ENCODE measurements at regions not wholly inside any gene's neighbourhood (a gene's known extent, or its start where the extent isn't known, plus 50 kb on each side); places are given as distances from the start of the nearest gene placed in this dataset.

DNA sequence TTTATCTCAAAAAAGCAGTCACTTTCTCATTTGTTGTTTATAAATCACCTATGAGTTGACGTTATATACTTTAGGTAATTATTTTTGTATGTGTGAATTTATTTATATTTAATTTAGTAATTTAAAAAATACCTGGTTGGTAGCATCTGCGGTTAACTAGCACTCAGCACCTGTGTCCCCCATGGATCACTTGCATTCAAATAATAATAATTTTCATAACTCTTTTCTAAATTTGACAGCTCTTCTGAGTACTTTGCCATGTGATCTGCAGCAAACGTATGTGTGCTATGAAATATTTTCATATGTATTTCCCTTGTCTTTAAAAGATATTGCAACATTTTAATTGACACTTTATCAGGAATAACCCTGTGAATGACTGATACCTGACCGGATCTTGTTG, 88.1 kb downstream of the CMPK2 start:
- H3K36me3 Mint-ChIP-seq (ENCODE audit: low read depth, unreplicated experiment): peaks cover 2% of the 10 kb centered on the region
- TF ChIP-seq EZH2 (IDR thresholded peaks at IDR 0.05; ENCODE audit: insufficient read depth, low read length): no peak
- TF ChIP-seq, protein P1, sequence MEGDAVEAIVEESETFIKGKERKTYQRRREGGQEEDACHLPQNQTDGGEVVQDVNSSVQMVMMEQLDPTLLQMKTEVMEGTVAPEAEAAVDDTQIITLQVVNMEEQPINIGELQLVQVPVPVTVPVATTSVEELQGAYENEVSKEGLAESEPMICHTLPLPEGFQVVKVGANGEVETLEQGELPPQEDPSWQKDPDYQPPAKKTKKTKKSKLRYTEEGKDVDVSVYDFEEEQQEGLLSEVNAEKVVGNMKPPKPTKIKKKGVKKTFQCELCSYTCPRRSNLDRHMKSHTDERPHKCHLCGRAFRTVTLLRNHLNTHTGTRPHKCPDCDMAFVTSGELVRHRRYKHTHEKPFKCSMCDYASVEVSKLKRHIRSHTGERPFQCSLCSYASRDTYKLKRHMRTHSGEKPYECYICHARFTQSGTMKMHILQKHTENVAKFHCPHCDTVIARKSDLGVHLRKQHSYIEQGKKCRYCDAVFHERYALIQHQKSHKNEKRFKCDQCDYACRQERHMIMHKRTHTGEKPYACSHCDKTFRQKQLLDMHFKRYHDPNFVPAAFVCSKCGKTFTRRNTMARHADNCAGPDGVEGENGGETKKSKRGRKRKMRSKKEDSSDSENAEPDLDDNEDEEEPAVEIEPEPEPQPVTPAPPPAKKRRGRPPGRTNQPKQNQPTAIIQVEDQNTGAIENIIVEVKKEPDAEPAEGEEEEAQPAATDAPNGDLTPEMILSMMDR (IDR thresholded peaks at IDR 0.05; ENCODE audit: insufficient read depth, low read depth, low read length): no peak
- Histone ChIP-seq H3K4me3 (ENCODE audit: insufficient read depth, low read depth, low read length) (no peak overlapping the region), H3K4me2 (ENCODE audit: low read length) (no peak overlapping the region), H3K9ac (ENCODE audit: low read length) (no peak overlapping the region), H3K27ac (ENCODE audit: low read depth, low read length) (no peak overlapping the region), H3K36me3 (ENCODE audit: insufficient read depth, low read length) (no peaks in the 10 kb centered on the region), H3K9me3 (ENCODE audit: insufficient read depth, low read depth, low read length) (no peaks in the 10 kb centered on the region), H2AFZ (ENCODE audit: low read depth, low read length) (no peak overlapping the region), H4K20me1 (ENCODE audit: insufficient read depth, low read length) (no peaks in the 10 kb centered on the region), H3K79me2 (ENCODE audit: insufficient read depth, low read length) (no peaks in the 10 kb centered on the region), H3K27me3 (ENCODE audit: insufficient read depth, low read length) (no peaks in the 10 kb centered on the region), H3K4me1 (ENCODE audit: insufficient read depth, low read length) (peaks cover 3% of the 10 kb centered on the region)
- H3K27ac Mint-ChIP-seq (ENCODE audit: unreplicated experiment): no peak overlapping the region
- H3K27me3 Mint-ChIP-seq (ENCODE audit: low read depth, unreplicated experiment): peaks cover 20% of the 10 kb centered on the region
- no peaks in the 10 kb centered on the region for H3K4me1 Mint-ChIP-seq (ENCODE audit: low read depth, unreplicated experiment)
- DNase-seq (ENCODE audit: low read depth) (no peak), FAIRE-seq (no peak)
- no peak overlapping the region for H3K4me3 Mint-ChIP-seq (ENCODE audit: unreplicated experiment)
- no peaks in the 10 kb centered on the region for H3K9me3 Mint-ChIP-seq (ENCODE audit: unreplicated experiment)

DNA sequence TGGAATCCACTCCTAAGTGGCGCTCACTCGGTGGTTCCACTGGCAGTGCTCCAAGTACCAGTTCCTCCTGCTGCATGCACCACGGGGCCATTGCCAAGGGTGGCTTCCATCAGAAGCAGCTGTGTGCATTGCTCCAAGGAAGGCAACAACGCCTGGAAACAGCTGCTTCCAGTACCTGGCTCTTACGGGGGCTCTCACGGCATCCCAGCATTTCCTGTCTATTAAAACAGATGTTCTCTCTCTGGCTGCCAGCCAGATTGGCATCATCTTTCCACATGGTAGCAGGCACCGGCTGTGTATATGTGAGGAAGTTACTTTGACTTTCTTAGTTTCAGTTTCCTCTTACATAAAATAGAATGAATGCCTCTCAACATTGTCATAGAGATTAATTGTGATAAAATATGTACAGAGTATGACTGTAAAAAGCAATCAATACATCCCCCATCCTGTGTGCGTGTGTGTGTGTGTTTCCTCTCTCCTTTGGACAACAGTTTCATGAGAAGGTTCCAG, 84.9 kb downstream of the CMPK2 start:
- Histone ChIP-seq H3K36me3 (ENCODE audit: insufficient read depth, low read length) (no peaks in the 10 kb centered on the region), H3K27me3 (ENCODE audit: insufficient read depth, low read length) (no peaks in the 10 kb centered on the region), H3K27ac (ENCODE audit: low read depth, low read length) (no peak overlapping the region), H3K9me3 (ENCODE audit: insufficient read depth, low read depth, low read length) (no peaks in the 10 kb centered on the region), H3K9ac (ENCODE audit: low read length) (no peak overlapping the region), H3K4me3 (ENCODE audit: insufficient read depth, low read depth, low read length) (no peak overlapping the region), H3K4me1 (ENCODE audit: insufficient read depth, low read length) (no peaks in the 10 kb centered on the region), H3K79me2 (ENCODE audit: insufficient read depth, low read length) (no peaks in the 10 kb centered on the region), H2AFZ (ENCODE audit: low read depth, low read length) (no peak overlapping the region), H3K4me2 (ENCODE audit: low read length) (no peak overlapping the region), H4K20me1 (ENCODE audit: insufficient read depth, low read length) (no peaks in the 10 kb centered on the region)
- Mint-ChIP-seq H3K4me3 (ENCODE audit: unreplicated experiment) (no peak overlapping the region), H3K27ac (ENCODE audit: unreplicated experiment) (no peak overlapping the region), H3K27me3 (ENCODE audit: low read depth, unreplicated experiment) (peaks cover 13% of the 10 kb centered on the region), H3K36me3 (ENCODE audit: low read depth, unreplicated experiment) (no peaks in the 10 kb centered on the region), H3K4me1 (ENCODE audit: low read depth, unreplicated experiment) (no peaks in the 10 kb centered on the region), H3K9me3 (ENCODE audit: unreplicated experiment) (peaks cover 5% of the 10 kb centered on the region)
- DNase-seq (ENCODE audit: low read depth) (no peak), FAIRE-seq (no peak)
- TF ChIP-seq, protein P1 (IDR thresholded peaks at IDR 0.05; ENCODE audit: insufficient read depth, low read depth, low read length): no peak
- TF ChIP-seq EZH2 (IDR thresholded peaks at IDR 0.05; ENCODE audit: insufficient read depth, low read length): no peak

DNA sequence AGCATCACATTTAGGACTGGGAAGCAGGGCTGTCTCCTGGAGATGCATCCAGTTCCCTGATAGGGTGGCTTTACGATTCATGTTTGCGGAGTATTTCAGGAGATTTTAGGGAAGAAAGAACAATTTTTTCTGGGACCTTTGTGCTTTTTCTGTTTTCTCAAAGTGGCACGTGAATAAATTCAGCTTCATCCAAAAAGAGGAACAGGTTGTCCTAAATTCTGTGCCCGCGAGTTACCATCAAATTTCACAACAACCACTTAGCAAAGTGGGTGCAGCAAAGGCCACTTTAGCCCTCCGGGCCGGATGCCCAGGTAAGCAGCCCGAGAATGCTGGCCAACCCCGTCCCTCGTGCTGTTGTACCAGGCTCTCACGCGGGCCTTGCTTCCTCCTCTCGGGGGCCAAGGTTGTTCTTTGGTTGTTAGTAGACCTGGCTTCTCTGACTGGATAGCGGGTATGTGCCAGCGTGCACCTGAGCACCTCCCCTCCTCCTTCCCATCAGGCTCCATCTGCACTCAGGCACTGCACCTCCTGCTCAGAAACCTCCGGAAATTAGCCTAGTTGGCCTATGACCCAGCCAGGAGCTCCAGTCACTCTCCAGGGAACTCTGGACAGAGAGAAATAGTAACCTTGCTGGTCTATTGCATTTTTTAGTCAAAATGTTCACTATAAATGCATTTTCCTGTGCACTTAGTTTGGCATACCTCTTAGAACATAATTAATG, 83.0 kb downstream of the CMPK2 start:
- H3K27ac ChIP-seq (ENCODE audit: low read depth, low read length): no peak overlapping the region
- H3K4me3 Mint-ChIP-seq (ENCODE audit: unreplicated experiment): no peak overlapping the region
- no peaks in the 10 kb centered on the region for H4K20me1 ChIP-seq (ENCODE audit: insufficient read depth, low read length)
- H3K27me3 Mint-ChIP-seq (ENCODE audit: low read depth, unreplicated experiment): peaks cover 13% of the 10 kb centered on the region
- H3K36me3 ChIP-seq (ENCODE audit: insufficient read depth, low read length): no peaks in the 10 kb centered on the region
- no peak overlapping the region for H3K27ac Mint-ChIP-seq (ENCODE audit: unreplicated experiment)
- no peak for DNase-seq (ENCODE audit: low read depth)
- H3K36me3 Mint-ChIP-seq (ENCODE audit: low read depth, unreplicated experiment): no peaks in the 10 kb centered on the region
- FAIRE-seq: no peak
- H2AFZ ChIP-seq (ENCODE audit: low read depth, low read length): no peak overlapping the region
- H3K4me3 ChIP-seq (ENCODE audit: insufficient read depth, low read depth, low read length): no peak overlapping the region
- no peaks in the 10 kb centered on the region for H3K4me1 Mint-ChIP-seq (ENCODE audit: low read depth, unreplicated experiment)
- H3K4me1 ChIP-seq (ENCODE audit: insufficient read depth, low read length): no peaks in the 10 kb centered on the region
- H3K9me3 Mint-ChIP-seq (ENCODE audit: unreplicated experiment): peaks cover 5% of the 10 kb centered on the region
- H3K27me3 ChIP-seq (ENCODE audit: insufficient read depth, low read length): no peaks in the 10 kb centered on the region
- TF ChIP-seq, protein P1 (IDR thresholded peaks at IDR 0.05; ENCODE audit: insufficient read depth, low read depth, low read length): no peak
- TF ChIP-seq EZH2 (IDR thresholded peaks at IDR 0.05; ENCODE audit: insufficient read depth, low read length): no peak
- no peaks in the 10 kb centered on the region for H3K79me2 ChIP-seq (ENCODE audit: insufficient read depth, low read length)
- no peaks in the 10 kb centered on the region for H3K9me3 ChIP-seq (ENCODE audit: insufficient read depth, low read depth, low read length)
- no peak overlapping the region for H3K9ac ChIP-seq (ENCODE audit: low read length)
- no peak overlapping the region for H3K4me2 ChIP-seq (ENCODE audit: low read length)
